GM12874 (cell line): ENCODE measurements at regions not wholly inside any gene's neighbourhood (a gene's known extent, or its start where the extent isn't known, plus 50 kb on each side); places are given as distances from the start of the nearest gene placed in this dataset.

ENCODE experiments used
- CTCF ChIP-seq: IDR thresholded peaks from 2 replicates; pipeline ENCODE4 v1.5.1; 2011; ENCODE audit warnings: low read depth, mild to moderate bottlenecking, control low read depth, low read length, moderate library complexity; ENCODE audit not compliant: insufficient read depth

GRCh38 chr6:141780296-141780695, 352.4 kb upstream of the GJE1 start:
- no peak for TF ChIP-seq CTCF

GRCh38 chr6:141764388-141764787, 368.3 kb upstream of the GJE1 start:
- TF ChIP-seq CTCF, result no peak

- TF ChIP-seq CTCF, result no peak
Measured at GRCh38 chr6:141758430-141758829, 374.3 kb upstream of the GJE1 start.

- no peak for TF ChIP-seq CTCF
Measured at GRCh38 chr6:141753180-141753579, 379.5 kb upstream of the GJE1 start.

GRCh38 chr6:141752677-141753076, 380.0 kb upstream of the GJE1 start:
- TF ChIP-seq CTCF, result no peak

GRCh38 chr6:141744971-141745370, 387.8 kb upstream of the GJE1 start:
- no peak for TF ChIP-seq CTCF

- no peak for TF ChIP-seq CTCF
Measured at GRCh38 chr6:141744194-141744925, 388.4 kb upstream of the GJE1 start.
